CD14-positive monocyte (primary cell): ENCODE measurements at regions not wholly inside any gene's neighbourhood (a gene's known extent, or its start where the extent isn't known, plus 50 kb on each side); places are given as distances from the start of the nearest gene placed in this dataset.

ENCODE experiments used
- DNase-seq, 3 donors: peaks; one replicate each; pipeline ENCODE4 v3.0.0-alpha.2; 2011 to 2022
- H2AFZ ChIP-seq: 2 replicates; pipeline ENCODE4 v1.6.0; 2012; ENCODE audit warnings: mild to moderate bottlenecking, low read depth, low read length, inconsistent platforms; ENCODE audit not compliant: insufficient read depth, poor library complexity, severe bottlenecking
- H3K27ac ChIP-seq, 2 donors: 1 replicate in 1 of 2; 2 replicates in 1 of 2; pipeline ENCODE4 v1.5.1; 2012 to 2013; ENCODE audit warnings: low read length in 2 of 2, control low read depth in 1 of 2, inconsistent platforms in 1 of 2, low read depth in 1 of 2, mild to moderate bottlenecking in 1 of 2
- H3K27me3 ChIP-seq, 2 donors: one replicate each; pipeline versions ENCODE4 v1.6.0 to v1.6.1; 2011 to 2013; ENCODE audit warnings: low read length in 2 of 2; ENCODE audit not compliant: control insufficient read depth in 2 of 2, insufficient read depth in 2 of 2
- H3K36me3 ChIP-seq, 2 donors: replicated peaks in 1 of 2; 1 replicate in 1 of 2; 2 replicates in 1 of 2; pipeline versions ENCODE4 v1.5.1 to v1.6.1; 2012 to 2013; ENCODE audit warnings: low read length in 2 of 2, control low read depth in 1 of 2, inconsistent platforms in 1 of 2, mild to moderate bottlenecking in 1 of 2; ENCODE audit not compliant: insufficient read depth in 2 of 2, control insufficient read depth in 1 of 2
- H3K4me1 ChIP-seq, 2 donors: 1 replicate in 1 of 2; 2 replicates in 1 of 2; pipeline versions ENCODE4 v1.5.1 to v1.6.1; 2012 to 2013; ENCODE audit warnings: low read length in 2 of 2, control low read depth in 1 of 2, inconsistent platforms in 1 of 2, mild to moderate bottlenecking in 1 of 2, moderate library complexity in 1 of 2; ENCODE audit not compliant: insufficient read depth in 2 of 2, control insufficient read depth in 1 of 2
- H3K4me2 ChIP-seq: replicated peaks from 2 replicates; pipeline ENCODE3; 2012; ENCODE audit warnings: low read length, moderate library complexity, mild to moderate bottlenecking; ENCODE audit not compliant: poor library complexity, severe bottlenecking; ENCODE audit errors: extremely low read depth
- H3K4me3 ChIP-seq, 3 experiments: fragments of 200-600 bp in 1 of 3; sonication (generic) in 1 of 3; replicated peaks in 1 of 3; 1 replicate in 2 of 3; 2 replicates in 1 of 3; pipeline ENCODE4 v1.5.1; 2011 to 2013; ENCODE audit warnings: low read length in 3 of 3, mild to moderate bottlenecking in 3 of 3, control low read depth in 2 of 3, low read depth in 2 of 3, inconsistent platforms in 1 of 3, moderate library complexity in 1 of 3
- H3K79me2 ChIP-seq: 2 replicates; pipeline ENCODE4 v1.6.0; 2012; ENCODE audit warnings: mild to moderate bottlenecking, control low read depth, inconsistent platforms, low read length, moderate library complexity; ENCODE audit not compliant: insufficient read depth
- H3K9ac ChIP-seq: 2 replicates; pipeline ENCODE4 v1.6.0; 2017; ENCODE audit warnings: low read length, mild to moderate bottlenecking; ENCODE audit not compliant: insufficient read depth, poor library complexity, severe bottlenecking
- H3K9me3 ChIP-seq, 2 donors: replicated peaks in 1 of 2; 1 replicate in 1 of 2; 2 replicates in 1 of 2; pipeline versions ENCODE4 v1.5.1 to v1.6.1; 2012 to 2013; ENCODE audit warnings: low read length in 2 of 2, control low read depth in 1 of 2; ENCODE audit not compliant: control insufficient read depth in 1 of 2, insufficient read depth in 1 of 2
- H4K20me1 ChIP-seq: 2 replicates; pipeline ENCODE4 v1.6.0; 2012; ENCODE audit warnings: mild to moderate bottlenecking, low read length, control low read depth, moderate library complexity; ENCODE audit not compliant: insufficient read depth
- H3K27ac Mint-ChIP-seq, 7 donors: one replicate each; pipeline ENCODE4 v1.8.0; 2020; ENCODE audit warnings: mild to moderate bottlenecking in 7 of 7, mixed read lengths in 7 of 7, moderate library complexity in 6 of 7, inconsistent platforms in 2 of 7
- H3K27me3 Mint-ChIP-seq, 3 donors: one replicate each; pipeline ENCODE4 v1.8.0; 2021 to 2022; ENCODE audit warnings: low read depth in 3 of 3, mild to moderate bottlenecking in 3 of 3, mixed read lengths in 3 of 3, moderate library complexity in 3 of 3, inconsistent platforms in 1 of 3
- H3K36me3 Mint-ChIP-seq, 2 donors: one replicate each; pipeline ENCODE4 v1.8.0; 2020; ENCODE audit warnings: mixed read lengths in 2 of 2, inconsistent platforms in 1 of 2, mild to moderate bottlenecking in 1 of 2
- H3K4me1 Mint-ChIP-seq: one replicate; pipeline ENCODE4 v1.8.0; 2020; ENCODE audit warnings: mild to moderate bottlenecking, mixed read lengths
- H3K4me3 Mint-ChIP-seq, 2 donors: one replicate each; pipeline ENCODE4 v1.8.0; 2020; ENCODE audit warnings: mild to moderate bottlenecking in 2 of 2, mixed read lengths in 2 of 2, moderate library complexity in 1 of 2
- H3K9me3 Mint-ChIP-seq, 7 donors: one replicate each; pipeline ENCODE4 v1.8.0; 2020 to 2022; ENCODE audit warnings: mixed read lengths in 7 of 7, mild to moderate bottlenecking in 6 of 7, moderate library complexity in 6 of 7, inconsistent platforms in 2 of 7
- WGBS: methylation state at CpG from one replicate; pipeline ENCODE4 v1.1.5; 2013; ENCODE audit warnings: missing lambda C conversion rate; ENCODE audit not compliant: insufficient coverage; 5-methylcytosine and 5-hydroxymethylcytosine counted together
- intact Hi-C, 2 donors: fragments of 100-400 bp; cut with micrococcal nuclease; formaldehyde crosslinking; loops; one replicate each; pipeline versions ENCODE4 v1.15.0 to v1.15.1; 2023
- TF ChIP-seq, protein P1 (sequence below): fragments of 200-600 bp; IDR thresholded peaks from one replicate; pipeline ENCODE4 v1.8.0; 2022; ENCODE audit warnings: antibody characterized with exemption, mild to moderate bottlenecking

- Histone ChIP-seq H3K4me2 (no peak overlapping the region), H3K4me3 (no peak overlapping the region), H3K27me3 (no peaks in the 10 kb centered on the region), H3K4me1 (no peaks in the 10 kb centered on the region), H3K27ac (no peak overlapping the region), H3K79me2 (no peaks in the 10 kb centered on the region), H4K20me1 (no peaks in the 10 kb centered on the region), H2AFZ (no peak overlapping the region), H3K9ac (no peak overlapping the region), H3K36me3 (no peaks in the 10 kb centered on the region), H3K9me3 (no peaks in the 10 kb centered on the region)
- Mint-ChIP-seq H3K9me3 (peaks cover 0 to 7% (median 5%) of the 10 kb centered on the region in 7 donors), H3K4me1 (no peaks in the 10 kb centered on the region), H3K4me3 (no peak overlapping the region), H3K36me3 (no peaks in the 10 kb centered on the region), H3K27me3 (peaks cover 2 to 11% (median 3%) of the 10 kb centered on the region in 3 donors), H3K27ac (no peak overlapping the region)
- TF ChIP-seq, protein P1, sequence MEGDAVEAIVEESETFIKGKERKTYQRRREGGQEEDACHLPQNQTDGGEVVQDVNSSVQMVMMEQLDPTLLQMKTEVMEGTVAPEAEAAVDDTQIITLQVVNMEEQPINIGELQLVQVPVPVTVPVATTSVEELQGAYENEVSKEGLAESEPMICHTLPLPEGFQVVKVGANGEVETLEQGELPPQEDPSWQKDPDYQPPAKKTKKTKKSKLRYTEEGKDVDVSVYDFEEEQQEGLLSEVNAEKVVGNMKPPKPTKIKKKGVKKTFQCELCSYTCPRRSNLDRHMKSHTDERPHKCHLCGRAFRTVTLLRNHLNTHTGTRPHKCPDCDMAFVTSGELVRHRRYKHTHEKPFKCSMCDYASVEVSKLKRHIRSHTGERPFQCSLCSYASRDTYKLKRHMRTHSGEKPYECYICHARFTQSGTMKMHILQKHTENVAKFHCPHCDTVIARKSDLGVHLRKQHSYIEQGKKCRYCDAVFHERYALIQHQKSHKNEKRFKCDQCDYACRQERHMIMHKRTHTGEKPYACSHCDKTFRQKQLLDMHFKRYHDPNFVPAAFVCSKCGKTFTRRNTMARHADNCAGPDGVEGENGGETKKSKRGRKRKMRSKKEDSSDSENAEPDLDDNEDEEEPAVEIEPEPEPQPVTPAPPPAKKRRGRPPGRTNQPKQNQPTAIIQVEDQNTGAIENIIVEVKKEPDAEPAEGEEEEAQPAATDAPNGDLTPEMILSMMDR, result no peak
- DNase-seq, result no peak
- intact Hi-C loops, result no loop called here
- WGBS, result no CpG with 5 or more reads among the region's 2 CpGs
Measured at GRCh38 chr20:9940329-9940728, 94.5 kb upstream of the ANKEF1 start.

GRCh38 chr20:9939231-9939630 lies 95.6 kb upstream of the ANKEF1 start:
- DNase-seq, result no peak
- Histone ChIP-seq H4K20me1 (no peaks in the 10 kb centered on the region), H3K27me3 (no peaks in the 10 kb centered on the region), H3K9me3 (no peaks in the 10 kb centered on the region), H3K36me3 (no peaks in the 10 kb centered on the region), H2AFZ (no peak overlapping the region), H3K79me2 (no peaks in the 10 kb centered on the region), H3K9ac (no peak overlapping the region), H3K4me2 (no peak overlapping the region), H3K4me3 (no peak overlapping the region), H3K27ac (no peak overlapping the region), H3K4me1 (no peaks in the 10 kb centered on the region)
- Mint-ChIP-seq H3K4me3 (no peak overlapping the region), H3K36me3 (no peaks in the 10 kb centered on the region), H3K27ac (no peak overlapping the region), H3K27me3 (peaks cover 0 to 10% (median 2%) of the 10 kb centered on the region in 3 donors), H3K4me1 (no peaks in the 10 kb centered on the region), H3K9me3 (peaks cover 0 to 7% (median 5%) of the 10 kb centered on the region in 7 donors)
- TF ChIP-seq, protein P1, result no peak
- WGBS, result 100% methylated on average over 1 of the region's 2 CpGs
- intact Hi-C loops, result no loop called here
